NCI-H128 (cell line): ENCODE measurements at regions not wholly inside any gene's neighbourhood (a gene's known extent, or its start where the extent isn't known, plus 50 kb on each side); places are given as distances from the start of the nearest gene placed in this dataset.

Experiments used
- DNase-seq: peaks from one replicate; lab custom pipeline; 2025; ENCODE audit not compliant: unreplicated experiment; lab: John Stamatoyannopoulos, UW

DNA sequence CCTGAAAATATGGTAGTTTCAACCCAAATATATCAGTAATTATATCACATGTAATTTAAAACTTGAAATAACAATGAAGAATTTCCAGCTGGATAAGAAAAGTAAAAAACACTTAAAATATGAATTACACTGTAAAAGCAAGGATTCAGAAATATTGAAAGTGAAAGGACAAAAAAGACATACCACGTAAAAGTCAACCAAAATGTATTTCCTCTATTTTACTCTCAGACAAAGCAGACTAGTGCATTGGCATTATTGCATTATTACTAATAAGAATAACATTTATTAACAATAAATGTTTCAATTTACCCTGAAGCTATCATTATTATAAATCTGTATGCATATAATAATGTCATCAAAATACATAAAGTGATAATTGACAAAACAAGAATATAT lies 445.1 kb upstream of the TRIB2 start:
- DNase-seq: no peak

DNA sequence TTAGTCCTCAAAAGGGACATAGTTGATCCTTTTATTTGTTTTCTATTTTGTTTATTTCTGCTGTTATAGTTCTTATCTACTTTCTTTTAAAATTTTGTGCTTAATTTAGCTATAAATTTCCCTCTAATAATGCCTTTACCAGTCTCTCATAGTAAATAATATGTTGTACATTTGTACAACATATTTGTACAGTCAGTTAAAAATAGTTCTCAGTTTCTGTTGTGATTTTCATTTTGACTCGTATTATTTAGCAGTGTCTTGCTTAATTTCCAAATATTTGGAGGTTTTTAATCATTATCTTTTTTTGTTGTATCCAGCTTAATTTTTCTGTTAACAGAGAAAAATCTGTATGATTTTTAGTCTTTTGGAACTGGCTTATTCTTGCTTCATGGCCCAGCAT lies 443.6 kb upstream of the TRIB2 start:
- DNase-seq: no peak

DNA sequence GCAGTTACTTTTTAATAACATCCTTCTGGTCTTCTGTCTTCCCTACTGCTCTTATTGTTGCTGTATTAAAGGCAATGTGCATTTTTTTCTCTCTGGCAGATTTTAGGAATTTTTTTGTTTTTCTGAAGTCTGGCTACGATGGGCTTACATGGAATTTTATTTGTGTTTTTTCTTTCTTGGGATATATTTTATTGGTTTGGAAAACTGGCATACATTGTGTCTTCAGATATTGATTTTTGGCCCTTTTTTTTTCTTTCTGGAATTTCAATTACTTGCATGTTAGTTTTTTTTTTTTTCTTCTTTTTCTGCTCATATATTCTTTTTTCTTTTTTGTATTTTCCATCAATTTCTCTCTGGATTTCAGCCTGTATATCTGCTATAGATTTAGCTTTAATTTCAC lies 442.1 kb upstream of the TRIB2 start:
- DNase-seq: no peak

- DNase-seq: no peak
Measured at GRCh38 chr2:12277241-12278034, 439.3 kb upstream of the TRIB2 start.

DNA sequence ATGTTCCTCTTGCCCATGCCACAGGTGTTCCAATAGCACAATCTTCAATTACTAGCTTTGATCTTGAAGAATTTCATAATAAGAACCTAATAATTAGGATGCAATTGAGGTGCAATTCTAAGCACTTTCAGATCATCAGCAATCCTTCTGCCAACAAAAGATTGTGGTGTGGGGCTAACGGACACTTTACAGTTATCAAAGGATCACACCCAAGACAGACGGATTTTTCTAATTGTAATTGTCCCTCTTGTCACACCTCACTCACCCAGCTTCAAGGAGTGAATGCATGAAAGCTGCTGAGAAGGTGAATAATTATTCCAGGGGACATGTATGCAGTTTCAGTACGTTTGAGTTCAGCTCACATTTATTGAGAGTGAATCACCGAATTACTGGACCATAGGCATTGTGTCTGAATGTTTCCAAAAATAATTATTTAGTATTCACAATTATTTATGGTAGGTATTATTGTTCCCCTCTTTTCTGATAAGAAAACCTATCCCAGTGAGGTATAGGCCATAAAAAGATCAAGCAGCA lies 438.5 kb upstream of the TRIB2 start:
- DNase-seq: no peak

DNA sequence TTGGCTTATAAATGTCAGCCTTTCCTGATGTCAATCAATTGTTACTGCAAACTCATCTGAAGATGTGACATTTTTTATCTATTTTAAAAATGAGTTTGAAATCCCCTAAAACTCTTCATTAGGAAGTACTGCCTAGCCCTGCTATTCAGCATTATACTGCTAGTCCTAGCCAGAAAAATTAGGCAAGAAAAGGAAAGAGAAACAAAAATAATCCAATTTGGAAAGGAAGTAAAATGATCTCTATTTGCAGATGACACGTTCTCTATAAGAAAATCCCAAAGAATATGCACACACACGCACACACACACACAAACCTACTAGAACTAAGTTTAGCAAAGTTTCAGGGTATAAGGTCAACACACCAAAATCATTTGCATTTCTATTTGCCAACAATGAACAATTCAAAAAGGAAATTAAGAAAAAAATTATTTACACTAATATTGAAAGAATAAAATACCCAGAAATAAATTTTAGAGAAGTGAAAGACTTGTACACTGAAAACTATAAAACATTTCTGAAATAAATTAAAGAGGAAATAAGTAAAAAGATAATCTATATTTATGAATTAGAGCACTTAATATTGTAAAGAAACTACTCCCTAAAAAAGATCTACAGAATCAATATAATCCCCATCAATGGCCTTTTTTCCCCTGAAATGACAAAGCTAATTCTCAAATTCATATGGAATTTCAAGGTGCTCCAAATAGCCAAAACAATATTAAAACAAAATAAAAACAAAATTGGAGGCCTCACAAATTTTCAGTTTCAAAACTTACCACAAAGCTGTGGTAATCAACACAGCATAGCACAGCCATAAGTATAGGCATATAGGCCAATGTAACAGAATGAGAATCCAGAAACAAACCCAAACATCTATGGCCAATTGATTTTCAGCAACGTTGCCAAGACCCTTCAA lies 433.7 kb upstream of the TRIB2 start:
- DNase-seq: no peak

DNA sequence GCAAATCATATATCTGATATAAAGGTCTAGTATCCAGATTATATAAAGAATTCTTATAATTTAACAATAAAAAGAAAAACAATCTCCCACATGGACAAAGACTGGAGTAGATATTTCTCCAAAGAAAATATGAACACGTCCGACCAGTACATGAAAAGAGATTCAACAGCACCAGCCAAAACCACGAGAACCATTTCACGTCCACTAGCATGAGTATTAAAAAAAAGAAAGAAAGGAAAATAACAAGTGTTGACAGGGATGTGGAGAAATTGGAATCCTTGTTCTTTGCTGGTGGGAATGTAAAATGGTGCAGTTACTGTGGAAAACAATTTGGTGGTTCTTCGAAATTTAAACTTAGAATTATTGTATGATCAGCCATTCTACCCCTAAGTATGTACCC lies 432.7 kb upstream of the TRIB2 start:
- DNase-seq: no peak

GRCh38 chr2:12284487-12284886 lies 432.2 kb upstream of the TRIB2 start:
- DNase-seq: no peak

DNA sequence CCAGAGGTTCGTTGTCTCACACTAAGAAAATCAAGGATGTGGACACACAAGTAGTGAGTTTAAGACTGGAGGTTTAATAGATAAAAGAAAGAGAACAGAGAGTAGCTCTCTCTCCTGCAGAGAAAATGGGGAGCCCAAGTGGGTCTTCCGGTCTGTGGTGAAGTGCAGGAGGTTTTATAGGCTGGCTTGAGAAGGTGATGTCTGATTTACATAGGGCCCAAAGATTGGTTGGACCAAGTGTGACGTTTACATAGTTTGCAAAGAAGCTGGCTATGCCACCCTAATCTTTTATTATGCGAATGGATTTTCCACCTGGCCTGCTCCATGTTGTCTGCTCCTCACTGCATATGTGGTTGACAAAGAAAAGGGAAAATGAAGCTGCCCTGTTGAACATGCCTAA lies 430.4 kb upstream of the TRIB2 start:
- no peak for DNase-seq

DNA sequence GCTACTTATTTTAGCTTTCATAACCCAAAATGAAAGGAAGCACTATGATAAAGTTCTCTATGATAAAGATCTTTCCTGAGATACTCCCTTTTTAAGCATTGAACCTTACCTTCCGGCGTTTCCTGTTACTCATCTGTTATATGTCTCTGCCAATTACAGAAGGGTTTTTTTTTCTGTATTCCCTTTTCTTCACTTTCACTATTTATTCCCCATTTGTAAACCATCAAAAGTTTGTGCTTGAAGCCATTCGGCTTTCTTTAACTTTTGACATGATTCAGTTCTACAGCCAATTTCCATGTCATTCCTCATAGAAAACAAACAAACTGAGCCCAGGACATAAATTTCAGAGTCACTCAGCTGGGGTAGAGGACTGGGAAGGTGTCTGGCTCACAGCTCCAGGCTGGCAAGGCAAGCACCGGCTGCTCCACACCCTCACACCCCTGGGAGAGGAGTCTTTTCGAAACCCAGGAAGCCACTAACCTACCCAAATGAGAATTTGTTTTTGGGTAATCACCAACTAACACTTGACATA lies 429.4 kb upstream of the TRIB2 start:
- no peak for DNase-seq

GRCh38 chr2:12288048-12288447 lies 428.7 kb upstream of the TRIB2 start:
- no peak for DNase-seq

DNA sequence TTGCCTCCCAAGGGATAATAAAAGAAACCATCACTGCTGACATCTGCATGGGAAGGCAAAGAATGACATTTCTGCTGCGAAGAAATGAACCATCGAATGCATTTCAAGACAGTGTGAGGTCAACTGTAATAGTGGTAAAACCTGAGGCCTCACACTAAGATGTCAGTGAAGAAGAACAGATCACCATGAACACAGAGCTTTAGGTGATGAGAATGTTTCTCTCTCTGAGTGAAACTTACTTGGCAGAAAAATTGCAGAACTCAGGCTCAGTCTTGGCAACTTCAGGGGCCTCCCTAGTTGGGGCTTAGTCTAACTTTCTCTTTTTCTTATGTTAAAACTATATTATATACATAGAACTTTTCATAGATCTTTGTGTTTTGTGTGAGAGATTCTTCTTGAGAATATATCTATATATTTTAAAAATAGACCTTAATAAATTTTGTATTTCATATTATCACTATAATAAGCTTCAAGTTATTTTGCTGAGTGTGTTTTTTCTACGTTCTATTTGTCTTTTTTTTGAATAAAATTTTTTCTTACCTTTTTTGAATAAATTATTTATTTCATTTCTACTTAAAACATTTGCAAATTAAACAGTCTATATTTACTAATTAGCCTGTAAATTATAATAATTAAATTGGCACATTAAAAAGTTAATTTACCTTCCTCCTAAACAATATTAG lies 427.5 kb upstream of the TRIB2 start:
- no peak for DNase-seq

DNA sequence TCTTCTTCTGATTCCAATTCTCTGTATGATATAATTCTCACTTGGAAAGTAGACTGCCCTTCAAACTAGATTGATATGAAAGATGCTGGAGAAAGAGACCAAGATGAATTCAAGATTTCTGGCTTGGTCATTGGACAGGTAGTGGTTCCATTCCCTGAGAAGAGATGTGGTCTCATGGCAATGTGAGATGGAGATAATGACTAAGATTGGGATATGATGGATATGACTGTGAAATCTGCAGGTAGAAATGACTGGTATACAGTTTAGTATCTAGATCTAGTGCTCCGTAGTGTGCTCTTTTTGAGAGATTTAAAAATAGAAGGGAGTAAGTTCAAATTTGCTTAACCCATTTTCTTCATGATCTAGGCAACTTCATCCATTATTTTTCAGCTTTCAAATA lies 425.4 kb upstream of the TRIB2 start:
- no peak for DNase-seq

GRCh38 chr2:12293874-12294273 lies 422.9 kb upstream of the TRIB2 start:
- no peak for DNase-seq

- DNase-seq: no peak
Measured at GRCh38 chr2:12295856-12296519, 420.7 kb upstream of the TRIB2 start.

DNA sequence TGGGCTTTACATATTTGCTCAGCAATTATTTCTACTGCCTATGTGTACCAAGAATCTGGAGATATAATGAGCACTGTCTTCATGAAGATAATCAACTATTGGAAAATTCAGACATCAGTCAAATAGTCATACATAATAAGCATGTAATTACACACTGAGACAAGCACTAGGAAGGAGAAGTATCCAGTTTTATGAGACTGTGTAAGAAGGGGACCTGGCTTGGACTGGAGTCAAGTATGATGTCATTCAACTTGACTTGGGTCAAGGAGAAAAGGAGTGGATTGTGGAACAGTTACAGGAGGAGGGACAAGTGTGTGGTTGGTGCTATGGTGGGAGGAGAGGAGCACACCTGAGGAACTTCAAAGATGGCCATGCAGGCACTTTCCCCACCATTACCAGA lies 419.8 kb upstream of the TRIB2 start:
- no peak for DNase-seq

DNA sequence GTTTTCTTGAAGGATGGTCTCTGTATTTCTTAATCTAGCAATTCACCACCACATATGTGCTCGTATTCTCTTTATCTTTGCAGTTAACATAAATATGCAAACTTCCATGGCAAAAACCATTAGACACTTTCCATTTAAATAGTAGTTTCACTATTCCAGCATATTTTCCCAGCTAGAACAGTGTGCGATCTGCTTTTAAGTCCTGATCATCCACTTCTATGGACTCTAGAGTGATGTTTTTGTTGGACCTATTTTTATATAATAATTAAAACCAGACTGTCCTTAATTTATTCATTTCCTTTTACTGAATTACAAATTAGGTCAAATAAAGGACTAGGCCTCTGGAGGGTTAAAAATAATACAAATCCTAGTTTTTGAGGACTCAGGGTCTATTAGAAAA lies 418.4 kb upstream of the TRIB2 start:
- no peak for DNase-seq

DNA sequence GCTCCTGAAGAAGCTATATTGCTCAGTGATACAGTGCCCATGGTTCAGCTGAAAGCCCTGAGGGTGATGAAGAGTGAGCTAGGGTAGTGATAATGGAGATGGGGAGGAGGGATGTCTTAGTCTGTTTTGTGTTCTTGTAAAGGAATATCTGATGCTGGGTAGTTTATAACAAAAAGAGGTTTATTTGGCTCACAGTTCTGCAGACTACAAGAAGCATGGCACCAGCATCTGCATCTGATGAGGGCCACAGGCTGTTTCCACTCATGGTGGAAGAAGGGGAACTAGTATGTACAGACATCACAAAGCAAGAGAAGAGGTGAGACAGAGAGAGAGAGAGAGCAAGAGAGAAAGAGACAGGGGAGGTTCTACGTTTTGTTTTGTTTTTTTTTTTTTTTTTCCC lies 417.3 kb upstream of the TRIB2 start:
- DNase-seq: no peak

GRCh38 chr2:12300019-12300602 lies 416.6 kb upstream of the TRIB2 start:
- no peak for DNase-seq

GRCh38 chr2:12300927-12301326 lies 415.8 kb upstream of the TRIB2 start:
- DNase-seq: no peak
